GM23338 (cell line): ENCODE measurements at regions not wholly inside any gene's neighbourhood (a gene's known extent, or its start where the extent isn't known, plus 50 kb on each side); places are given as distances from the start of the nearest gene placed in this dataset.

Source experiments
- CREB1 ChIP-seq: fragments of 250-450 bp; sonication (Bioruptor Pico); IDR thresholded peaks from 2 replicates; pipeline ENCODE4 v1.5.0; 2020; ENCODE audit warnings: low read depth, mild to moderate bottlenecking, moderate library complexity
- CTCF ChIP-seq, 2 experiments: fragments of 200-600 bp in 1 of 2; sonication (generic) in 1 of 2; conservative IDR thresholded peaks; 2 replicates each; pipeline versions ENCODE4 v1.5.1 to v1.6.1; 2016 to 2017; ENCODE audit warnings: antibody characterized with exemption in 2 of 2, low read depth in 2 of 2, mild to moderate bottlenecking in 2 of 2, moderate library complexity in 1 of 2
- ETS1 ChIP-seq: IDR thresholded peaks from 2 replicates; pipeline ENCODE4 v1.6.1; 2016; ENCODE audit warnings: antibody characterized with exemption
- EZH2 ChIP-seq: fragments of 200-600 bp; sonication (generic); IDR thresholded peaks from one replicate; pipeline ENCODE4 v1.8.0; 2017; ENCODE audit warnings: antibody characterized with exemption, mild to moderate bottlenecking, low read depth; ENCODE audit not compliant: unreplicated experiment
- EZH2phosphoT487 ChIP-seq: fragments of 200-600 bp; sonication (generic); IDR thresholded peaks from one replicate; pipeline ENCODE4 v1.8.1; 2018; ENCODE audit warnings: antibody characterized with exemption; ENCODE audit not compliant: unreplicated experiment
- JUNB ChIP-seq: IDR thresholded peaks from one replicate; pipeline ENCODE4 v1.6.1; 2016; ENCODE audit warnings: antibody characterized with exemption; ENCODE audit not compliant: unreplicated experiment

GRCh38 chr4:163781726-163782125, 287.2 kb downstream of the TMA16 start:
- TF ChIP-seq CTCF (conservative IDR thresholded peaks at IDR 0.05; ENCODE audit: low read depth in 2 of 2), result no peak
- no peak for TF ChIP-seq JUNB
- no peak for TF ChIP-seq EZH2
- TF ChIP-seq CREB1 (CRISPR knock-in tag), result no peak
- no peak for TF ChIP-seq ETS1
- no peak for TF ChIP-seq EZH2phosphoT487
